Hepatocyte (in vitro differentiated cells): ENCODE measurements at regions not wholly inside any gene's neighbourhood (a gene's known extent, or its start where the extent isn't known, plus 50 kb on each side); places are given as distances from the start of the nearest gene placed in this dataset.

Experiments used
- DNase-seq: peaks from one replicate; pipeline ENCODE4 v3.0.0-alpha.2; 2016; ENCODE audit warnings: low spot score
- H2AFZ ChIP-seq: fragments of 200-600 bp; sonication (generic); 2 replicates; pipeline ENCODE4 v1.6.0; 2016; ENCODE audit warnings: antibody characterized with exemption, mild to moderate bottlenecking
- H3K27ac ChIP-seq: fragments of 200-600 bp; sonication (generic); 2 replicates; pipeline ENCODE4 v1.5.1; 2016; ENCODE audit warnings: mild to moderate bottlenecking
- H3K27me3 ChIP-seq: fragments of 200-600 bp; sonication (generic); 2 replicates; pipeline ENCODE4 v1.6.1; 2016
- H3K36me3 ChIP-seq: fragments of 200-600 bp; sonication (generic); replicated peaks from 2 replicates; pipeline ENCODE4 v1.5.1; 2016; ENCODE audit warnings: low read depth; ENCODE audit not compliant: insufficient read depth
- H3K4me1 ChIP-seq: fragments of 200-600 bp; sonication (generic); 2 replicates; pipeline ENCODE4 v1.5.1; 2016; ENCODE audit warnings: mild to moderate bottlenecking, moderate library complexity; ENCODE audit not compliant: insufficient read depth
- H3K4me2 ChIP-seq: fragments of 200-600 bp; sonication (generic); 2 replicates; pipeline ENCODE4 v1.6.0; 2016
- H3K4me3 ChIP-seq: fragments of 200-600 bp; sonication (generic); 2 replicates; pipeline ENCODE4 v1.5.1; 2016; ENCODE audit warnings: mild to moderate bottlenecking
- H3K79me2 ChIP-seq: fragments of 200-600 bp; sonication (generic); 2 replicates; pipeline ENCODE4 v1.6.0; 2017; ENCODE audit warnings: mild to moderate bottlenecking
- H3K9me2 ChIP-seq: fragments of 200-600 bp; sonication (generic); replicated peaks from 2 replicates; pipeline ENCODE4 v1.6.0; 2017; ENCODE audit warnings: mild to moderate bottlenecking; ENCODE audit not compliant: insufficient read depth
- H3K9me3 ChIP-seq: fragments of 200-600 bp; sonication (generic); 2 replicates; pipeline ENCODE4 v1.5.1; 2016; ENCODE audit warnings: low read depth, mild to moderate bottlenecking
- H4K20me1 ChIP-seq: fragments of 200-600 bp; sonication (generic); 2 replicates; pipeline ENCODE4 v1.6.0; 2016; ENCODE audit warnings: mild to moderate bottlenecking; ENCODE audit not compliant: insufficient read depth, poor library complexity, severe bottlenecking
- CTCF ChIP-seq: fragments of 200-600 bp; sonication (generic); IDR thresholded peaks from 2 replicates; pipeline ENCODE4 v1.5.1; 2016; ENCODE audit warnings: antibody characterized with exemption, mild to moderate bottlenecking; ENCODE audit not compliant: poor library complexity
- EZH2 ChIP-seq: fragments of 200-600 bp; sonication (generic); IDR thresholded peaks from 2 replicates; pipeline ENCODE4 v1.6.1; 2016; ENCODE audit warnings: antibody characterized with exemption, mild to moderate bottlenecking, borderline replicate concordance
- EZH2phosphoT487 ChIP-seq: fragments of 200-600 bp; sonication (generic); IDR thresholded peaks from one replicate; pipeline ENCODE4 v1.6.1; 2018; ENCODE audit warnings: antibody characterized with exemption, mild to moderate bottlenecking, low read depth, moderate library complexity; ENCODE audit not compliant: unreplicated experiment, severe bottlenecking
- WGBS: methylation state at CpG from one replicate; pipeline ENCODE4 v1.1.6; 2016; ENCODE audit warnings: low lambda C conversion rate; ENCODE audit errors: missing lambda C conversion rate; 5-methylcytosine and 5-hydroxymethylcytosine counted together

GRCh38 chr4:16351161-16351560 is 124.9 kb upstream of the TAPT1 start:
- Histone ChIP-seq H3K4me2 (no peak overlapping the region), H3K4me3 (no peak overlapping the region), H3K27ac (no peak overlapping the region), H3K79me2 (no peaks in the 10 kb centered on the region), H3K4me1 (no peaks in the 10 kb centered on the region), H3K27me3 (peaks cover 11% of the 10 kb centered on the region), H2AFZ (no peak overlapping the region), H3K9me2 (no peaks in the 10 kb centered on the region), H4K20me1 (no peaks in the 10 kb centered on the region), H3K9me3 (no peaks in the 10 kb centered on the region), H3K36me3 (no peaks in the 10 kb centered on the region)
- WGBS: 45% methylated on average over 8 of the region's 8 CpGs
- no peak for DNase-seq
- no peak for TF ChIP-seq CTCF
- TF ChIP-seq EZH2: no peak
- no peak for TF ChIP-seq EZH2phosphoT487

- no peaks in the 10 kb centered on the region for H4K20me1 ChIP-seq
- H3K9me2 ChIP-seq: no peaks in the 10 kb centered on the region
- no peak overlapping the region for H3K27ac ChIP-seq
- H3K36me3 ChIP-seq: no peaks in the 10 kb centered on the region
- H3K4me2 ChIP-seq: no peak overlapping the region
- no peaks in the 10 kb centered on the region for H3K4me1 ChIP-seq
- no peak overlapping the region for H3K4me3 ChIP-seq
- 85% methylated on average over 1 of the region's 1 CpG for WGBS
- no peak for TF ChIP-seq CTCF
- TF ChIP-seq EZH2: no peak
- no peak for TF ChIP-seq EZH2phosphoT487
- no peak overlapping the region for H2AFZ ChIP-seq
- peaks cover 3% of the 10 kb centered on the region for H3K27me3 ChIP-seq
- H3K9me3 ChIP-seq: no peaks in the 10 kb centered on the region
- H3K79me2 ChIP-seq: no peaks in the 10 kb centered on the region
- DNase-seq: no peak
Measured at GRCh38 chr4:16344853-16345252, 118.6 kb upstream of the TAPT1 start.

- H3K9me3 ChIP-seq: no peaks in the 10 kb centered on the region
- H3K79me2 ChIP-seq: no peaks in the 10 kb centered on the region
- H3K9me2 ChIP-seq: no peaks in the 10 kb centered on the region
- H3K4me2 ChIP-seq: no peak overlapping the region
- H4K20me1 ChIP-seq: no peaks in the 10 kb centered on the region
- H3K27ac ChIP-seq: no peak overlapping the region
- H3K27me3 ChIP-seq: no peaks in the 10 kb centered on the region
- H2AFZ ChIP-seq: no peak overlapping the region
- DNase-seq: no peak
- no peak for TF ChIP-seq EZH2phosphoT487
- TF ChIP-seq EZH2: no peak
- no peak for TF ChIP-seq CTCF
- 72% methylated on average over 2 of the region's 2 CpGs for WGBS
- no peaks in the 10 kb centered on the region for H3K4me1 ChIP-seq
- H3K4me3 ChIP-seq: no peak overlapping the region
- H3K36me3 ChIP-seq: no peaks in the 10 kb centered on the region
Measured at GRCh38 chr4:16337936-16338335, 111.7 kb upstream of the TAPT1 start.

GRCh38 chr4:16334601-16335000 is 108.3 kb upstream of the TAPT1 start:
- Histone ChIP-seq H3K9me3 (no peaks in the 10 kb centered on the region), H3K4me3 (no peak overlapping the region), H3K4me2 (no peak overlapping the region), H4K20me1 (no peaks in the 10 kb centered on the region), H3K9me2 (no peaks in the 10 kb centered on the region), H3K4me1 (no peaks in the 10 kb centered on the region), H3K79me2 (no peaks in the 10 kb centered on the region), H2AFZ (no peak overlapping the region), H3K36me3 (no peaks in the 10 kb centered on the region), H3K27me3 (no peaks in the 10 kb centered on the region), H3K27ac (no peak overlapping the region)
- no peak for DNase-seq
- TF ChIP-seq CTCF: no peak
- TF ChIP-seq EZH2phosphoT487: no peak
- TF ChIP-seq EZH2: no peak
- WGBS: 76% methylated on average over 2 of the region's 2 CpGs
